ENCODE measurements at regions not wholly inside any gene's neighbourhood (a gene's known extent, or its start where the extent isn't known, plus 50 kb on each side); places are given as distances from the start of the nearest gene placed in this dataset.

DNA sequence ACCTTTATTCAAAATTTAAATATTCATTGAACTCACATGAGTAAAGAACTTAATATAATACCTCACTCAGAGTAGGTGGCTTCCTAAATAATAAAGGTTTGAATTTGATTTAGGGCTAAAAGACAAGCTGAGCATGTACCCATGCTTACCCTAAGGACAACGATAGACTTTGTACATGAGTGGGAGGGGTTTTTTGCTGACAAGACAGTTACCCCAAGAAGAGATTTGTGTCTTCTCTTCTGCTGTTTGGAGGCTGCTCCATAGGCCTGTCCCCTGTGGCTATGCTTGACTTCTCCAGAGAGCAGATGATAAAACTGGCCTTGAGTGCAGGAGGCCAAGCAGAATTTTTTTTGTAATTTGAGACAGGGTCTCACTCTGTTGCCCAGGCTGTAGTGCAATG is 383.9 kb downstream of the TMEM182 start:
- Histone ChIP-seq H3K9me3 (no peaks in the 10 kb centered on the region), H3K27ac (no peak overlapping the region), H3K4me1 (no peaks in the 10 kb centered on the region), H3K27me3 (ENCODE audit: low read depth) (no peaks in the 10 kb centered on the region), H3K36me3 (no peaks in the 10 kb centered on the region), H3K4me3 (no peak overlapping the region)
- intact Hi-C loops (cut with DNase I) = no loop called here
- TF ChIP-seq, protein P1, sequence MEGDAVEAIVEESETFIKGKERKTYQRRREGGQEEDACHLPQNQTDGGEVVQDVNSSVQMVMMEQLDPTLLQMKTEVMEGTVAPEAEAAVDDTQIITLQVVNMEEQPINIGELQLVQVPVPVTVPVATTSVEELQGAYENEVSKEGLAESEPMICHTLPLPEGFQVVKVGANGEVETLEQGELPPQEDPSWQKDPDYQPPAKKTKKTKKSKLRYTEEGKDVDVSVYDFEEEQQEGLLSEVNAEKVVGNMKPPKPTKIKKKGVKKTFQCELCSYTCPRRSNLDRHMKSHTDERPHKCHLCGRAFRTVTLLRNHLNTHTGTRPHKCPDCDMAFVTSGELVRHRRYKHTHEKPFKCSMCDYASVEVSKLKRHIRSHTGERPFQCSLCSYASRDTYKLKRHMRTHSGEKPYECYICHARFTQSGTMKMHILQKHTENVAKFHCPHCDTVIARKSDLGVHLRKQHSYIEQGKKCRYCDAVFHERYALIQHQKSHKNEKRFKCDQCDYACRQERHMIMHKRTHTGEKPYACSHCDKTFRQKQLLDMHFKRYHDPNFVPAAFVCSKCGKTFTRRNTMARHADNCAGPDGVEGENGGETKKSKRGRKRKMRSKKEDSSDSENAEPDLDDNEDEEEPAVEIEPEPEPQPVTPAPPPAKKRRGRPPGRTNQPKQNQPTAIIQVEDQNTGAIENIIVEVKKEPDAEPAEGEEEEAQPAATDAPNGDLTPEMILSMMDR (IDR thresholded peaks at IDR 0.05) = no peak
- ATAC-seq (no peak), DNase-seq (no peak)

DNA sequence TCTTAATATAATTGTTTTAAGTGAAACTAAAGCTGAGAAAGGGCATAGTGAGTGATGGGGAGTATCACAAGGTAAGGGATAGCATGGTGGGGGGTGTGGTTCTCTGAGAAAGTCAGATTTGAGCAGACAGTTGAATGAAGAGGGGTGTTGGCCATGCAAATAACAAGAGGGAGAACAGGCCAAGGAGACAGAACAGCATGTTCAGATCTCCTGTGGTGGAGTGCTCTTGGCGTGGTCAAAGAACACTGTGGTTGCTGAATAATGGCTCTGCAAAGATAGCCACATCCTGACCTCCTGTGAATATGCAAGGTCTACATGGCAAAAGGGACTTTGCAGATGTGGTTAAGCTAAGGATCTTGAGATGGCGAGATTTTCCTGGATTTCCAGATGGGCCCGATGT is 389.2 kb downstream of the TMEM182 start:
- intact Hi-C loops (cut with DNase I) = no loop called here
- no peak for DNase-seq
- TF ChIP-seq, protein P1 (IDR thresholded peaks at IDR 0.05) = no peak
- Histone ChIP-seq H3K9me3 (no peaks in the 10 kb centered on the region), H3K4me1 (no peaks in the 10 kb centered on the region), H3K36me3 (no peaks in the 10 kb centered on the region), H3K4me3 (no peak overlapping the region), H3K27ac (no peak overlapping the region), H3K27me3 (ENCODE audit: low read depth) (no peaks in the 10 kb centered on the region)
- ATAC-seq = no peak

DNA sequence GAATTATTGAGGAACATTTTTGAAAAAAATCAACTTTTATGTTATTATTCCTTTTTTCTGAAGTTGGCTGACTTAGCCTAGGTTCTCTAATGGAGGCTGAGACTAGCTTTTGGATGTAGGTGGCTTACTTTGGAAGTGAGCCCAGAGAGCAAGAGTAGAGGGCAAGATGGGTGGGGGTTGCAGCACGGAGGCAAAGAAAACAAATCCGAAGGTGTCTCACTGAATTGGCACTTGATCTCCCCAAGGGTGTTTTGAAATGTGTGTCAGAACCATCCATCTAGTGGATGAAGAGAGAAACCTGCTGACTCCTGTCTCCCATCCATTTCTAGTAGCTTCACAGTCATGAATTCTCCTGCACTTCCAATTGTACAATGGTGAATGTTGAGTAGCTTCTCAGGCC is 390.7 kb downstream of the TMEM182 start:
- TF ChIP-seq, protein P1 (IDR thresholded peaks at IDR 0.05) = no peak
- Histone ChIP-seq H3K36me3 (no peaks in the 10 kb centered on the region), H3K27ac (no peak overlapping the region), H3K27me3 (ENCODE audit: low read depth) (no peaks in the 10 kb centered on the region), H3K4me3 (no peak overlapping the region), H3K4me1 (no peaks in the 10 kb centered on the region), H3K9me3 (no peaks in the 10 kb centered on the region)
- ATAC-seq (no peak), DNase-seq (no peak)
- intact Hi-C loops (cut with DNase I) = no loop called here

DNA sequence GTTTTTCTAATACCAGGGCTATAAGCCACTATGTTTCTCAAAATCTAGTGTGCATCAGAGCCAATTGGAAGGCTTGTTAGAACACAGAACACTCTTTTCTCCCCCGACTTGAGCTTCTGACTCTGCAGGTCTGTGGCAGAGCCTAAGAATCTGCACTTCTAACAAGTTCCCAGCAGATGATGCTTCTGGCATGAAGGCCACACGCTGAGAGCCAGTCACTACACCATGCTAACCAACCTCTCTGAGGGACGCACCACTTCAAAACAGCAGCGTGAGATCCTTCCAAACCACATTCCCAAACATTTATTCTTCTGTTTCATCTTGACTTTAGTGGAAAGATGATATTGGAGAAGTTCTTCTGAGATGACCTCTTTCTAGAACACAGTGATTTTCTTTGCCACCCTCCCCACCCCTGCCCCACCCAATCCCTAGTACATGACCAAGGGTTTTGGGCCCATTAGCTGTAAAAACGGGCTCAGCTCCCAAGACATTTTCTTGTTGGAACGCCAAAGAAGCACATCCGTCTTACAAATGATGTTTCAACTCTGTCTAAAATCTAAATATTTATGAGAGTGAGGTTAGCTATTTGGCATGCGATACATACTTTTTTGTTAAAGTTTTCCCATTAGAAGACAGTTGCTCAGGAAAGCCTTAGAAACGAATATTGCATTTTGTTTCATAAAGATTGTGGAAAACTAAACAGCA is 391.9 kb downstream of the TMEM182 start:
- H3K27me3 ChIP-seq (ENCODE audit: low read depth) = no peaks in the 10 kb centered on the region
- no peak for ATAC-seq
- H3K9me3 ChIP-seq = no peaks in the 10 kb centered on the region
- no peaks in the 10 kb centered on the region for H3K4me1 ChIP-seq
- no peak overlapping the region for H3K27ac ChIP-seq
- H3K4me3 ChIP-seq = no peak overlapping the region
- TF ChIP-seq, protein P1 (IDR thresholded peaks at IDR 0.05) = no peak
- no peaks in the 10 kb centered on the region for H3K36me3 ChIP-seq
- intact Hi-C loops (cut with DNase I) = no loop called here
- no peak for DNase-seq

DNA sequence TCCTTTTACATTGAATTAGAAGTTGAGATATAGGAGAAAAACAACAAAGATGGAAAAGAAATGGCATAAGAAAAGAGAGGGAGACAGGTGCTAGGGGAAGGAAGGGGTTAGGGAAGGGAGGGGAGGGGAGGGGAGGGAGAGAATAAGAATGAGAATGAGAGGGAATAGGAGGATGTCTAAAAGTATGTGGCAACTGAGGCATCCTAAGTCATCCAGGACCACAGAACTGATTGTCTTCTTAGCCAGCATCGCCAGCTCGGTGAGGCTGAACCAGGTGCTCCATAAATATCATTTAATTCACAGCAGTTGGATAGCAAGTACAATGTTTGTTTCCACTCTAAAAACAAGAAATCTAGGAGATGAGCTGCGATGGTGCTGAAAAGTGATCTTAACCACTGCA is 393.5 kb downstream of the TMEM182 start:
- intact Hi-C loops (cut with DNase I) = no loop called here
- Histone ChIP-seq H3K4me1 (no peaks in the 10 kb centered on the region), H3K9me3 (no peaks in the 10 kb centered on the region), H3K4me3 (no peak overlapping the region), H3K27me3 (ENCODE audit: low read depth) (no peaks in the 10 kb centered on the region), H3K27ac (no peak overlapping the region), H3K36me3 (no peaks in the 10 kb centered on the region)
- TF ChIP-seq, protein P1 (IDR thresholded peaks at IDR 0.05) = no peak
- DNase-seq (no peak), ATAC-seq (no peak)

Data from lower lobe of right lung (tissue), 2 donors.